C4-2B (cell line): ENCODE measurements at regions not wholly inside any gene's neighbourhood (a gene's known extent, or its start where the extent isn't known, plus 50 kb on each side); places are given as distances from the start of the nearest gene placed in this dataset.

Experiments
- CTCF ChIP-seq: fragments of 450-650 bp; conservative IDR thresholded peaks from 2 replicates; pipeline ENCODE4 v1.5.1; 2017; ENCODE audit warnings: mild to moderate bottlenecking
- ZFX ChIP-seq: fragments of 450-650 bp; IDR thresholded peaks from 2 replicates; pipeline ENCODE4 v1.6.1; 2017

- TF ChIP-seq CTCF, result no peak
- no peak for TF ChIP-seq ZFX
Observed at GRCh38 chr1:22333516-22334121, 118.0 kb upstream of the ZBTB40 start.
